SK-N-SH (cell line): ENCODE measurements at regions not wholly inside any gene's neighbourhood (a gene's known extent, or its start where the extent isn't known, plus 50 kb on each side); places are given as distances from the start of the nearest gene placed in this dataset.

Experiments used
- CHD2 ChIP-seq: fragments of 150-350 bp; IDR thresholded peaks from 2 replicates; pipeline ENCODE4 v1.6.1; 2018; ENCODE audit warnings: low read length; ENCODE audit not compliant: partially characterized antibody
- CTCF ChIP-seq: fragments of 200-600 bp; sonication (generic); IDR thresholded peaks from 2 replicates; pipeline ENCODE4 v1.6.1; 2017; ENCODE audit warnings: antibody characterized with exemption, mild to moderate bottlenecking, moderate library complexity
- EP300 ChIP-seq, 2 experiments: IDR thresholded peaks; 2 replicates each; pipeline versions ENCODE4 v1.4.0 to v1.6.1; 2012; ENCODE audit warnings: borderline replicate concordance in 1 of 2, low read depth in 1 of 2, low read length in 1 of 2
- EZH2phosphoT487 ChIP-seq: fragments of 200-600 bp; sonication (generic); IDR thresholded peaks from 2 replicates; pipeline ENCODE4 v1.6.1; 2017; ENCODE audit warnings: low read depth, mixed run types, mild to moderate bottlenecking, antibody characterized with exemption, moderate library complexity, borderline replicate concordance
- GABPA ChIP-seq: IDR thresholded peaks from 2 replicates; pipeline ENCODE4 v1.4.0; 2012; ENCODE audit warnings: low read depth, mild to moderate bottlenecking
- GATA2 ChIP-seq: sonication (generic); formaldehyde crosslinking; IDR thresholded peaks from 2 replicates; pipeline ENCODE4 v1.5.0; 2020; ENCODE audit warnings: mild to moderate bottlenecking, missing genetic modification reagents
- MAX ChIP-seq: IDR thresholded peaks from 2 replicates; pipeline ENCODE4 v1.4.0; 2012; ENCODE audit warnings: low read depth
- POLR2AphosphoS5 ChIP-seq: IDR thresholded peaks from 2 replicates; pipeline ENCODE4 v1.6.1; 2012; ENCODE audit warnings: low read depth, low read length
- RXRA ChIP-seq: IDR thresholded peaks from 2 replicates; pipeline ENCODE4 v1.4.0; 2012; ENCODE audit warnings: low read depth, mild to moderate bottlenecking, borderline replicate concordance
- SIN3A ChIP-seq: IDR thresholded peaks from 2 replicates; pipeline ENCODE4 v1.6.1; 2012; ENCODE audit warnings: low read depth, mild to moderate bottlenecking, low read length, moderate library complexity, borderline replicate concordance

GRCh38 chr13:33537676-33538075 lies 252.1 kb upstream of the STARD13 start:
- TF ChIP-seq MAX (no peak), CTCF (no peak), CHD2 (no peak), EP300 (IDR thresholded peaks at IDR 0.05; ENCODE audit: borderline replicate concordance in 1 of 2, low read depth in 1 of 2, low read length in 1 of 2) (no peak), EZH2phosphoT487 (no peak), GATA2 (CRISPR knock-in tag) (no peak), RXRA (no peak), POLR2AphosphoS5 (no peak), GABPA (no peak), SIN3A (no peak)
